Transverse colon (tissue), 3 donors: ENCODE measurements at regions not wholly inside any gene's neighbourhood (a gene's known extent, or its start where the extent isn't known, plus 50 kb on each side); places are given as distances from the start of the nearest gene placed in this dataset.

Experiments used
- POLR2A ChIP-seq: fragments of 450-650 bp; IDR thresholded peaks from one replicate; pipeline ENCODE4 v1.6.1; 2016; ENCODE audit warnings: antibody characterized with exemption, mild to moderate bottlenecking, moderate library complexity
- TF ChIP-seq, protein P1 (sequence below), 5 experiments: fragments of 200-600 bp in 3 of 5; fragments of 450-650 bp in 2 of 5; sonication (generic) in 3 of 5; IDR thresholded peaks; 1 replicate in 2 of 5; 2 replicates in 3 of 5; pipeline ENCODE4 v1.5.1; 2016 to 2017; ENCODE audit warnings: antibody characterized with exemption in 5 of 5, inconsistent platforms in 3 of 5, mild to moderate bottlenecking in 2 of 5, moderate library complexity in 1 of 5

DNA sequence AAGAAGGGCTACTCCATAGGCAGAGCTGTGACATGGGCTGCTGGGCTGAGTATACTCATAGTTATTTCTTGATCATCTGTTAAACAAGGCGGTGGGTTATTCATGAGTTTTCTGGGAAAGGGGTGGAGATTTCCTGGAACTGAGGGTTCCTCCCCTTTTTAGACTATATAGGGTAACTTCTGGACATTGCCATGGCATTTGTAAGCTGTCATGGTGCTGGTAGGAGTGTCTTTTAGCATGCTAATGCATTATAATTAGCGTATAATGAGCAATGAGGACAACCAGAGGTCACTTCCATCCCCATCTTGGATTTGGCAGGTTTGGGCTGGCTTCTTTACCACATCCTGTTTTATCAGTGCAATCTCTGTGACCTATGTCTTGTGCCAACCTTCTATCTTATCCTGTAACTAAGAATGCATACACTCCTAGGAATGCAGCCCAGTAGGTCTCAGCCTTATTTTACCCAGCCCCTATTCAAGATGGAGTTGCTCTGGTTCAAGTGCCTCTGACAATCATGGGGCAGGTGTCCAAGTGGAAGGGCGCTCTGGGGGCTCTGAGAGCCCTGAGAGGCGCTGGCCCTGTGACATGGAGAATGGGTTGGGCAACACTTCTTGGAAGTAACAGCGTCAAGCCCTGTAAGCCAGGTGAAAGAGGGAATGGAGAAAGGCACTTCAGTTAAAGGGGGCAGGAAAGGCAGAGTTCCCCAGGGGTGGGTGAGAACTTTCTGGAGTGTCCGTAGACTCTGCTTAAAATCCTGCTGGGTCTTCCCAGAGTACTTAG lies 354.2 kb upstream of the SULF2 start:
- TF ChIP-seq POLR2A: no peak
- TF ChIP-seq, protein P1, sequence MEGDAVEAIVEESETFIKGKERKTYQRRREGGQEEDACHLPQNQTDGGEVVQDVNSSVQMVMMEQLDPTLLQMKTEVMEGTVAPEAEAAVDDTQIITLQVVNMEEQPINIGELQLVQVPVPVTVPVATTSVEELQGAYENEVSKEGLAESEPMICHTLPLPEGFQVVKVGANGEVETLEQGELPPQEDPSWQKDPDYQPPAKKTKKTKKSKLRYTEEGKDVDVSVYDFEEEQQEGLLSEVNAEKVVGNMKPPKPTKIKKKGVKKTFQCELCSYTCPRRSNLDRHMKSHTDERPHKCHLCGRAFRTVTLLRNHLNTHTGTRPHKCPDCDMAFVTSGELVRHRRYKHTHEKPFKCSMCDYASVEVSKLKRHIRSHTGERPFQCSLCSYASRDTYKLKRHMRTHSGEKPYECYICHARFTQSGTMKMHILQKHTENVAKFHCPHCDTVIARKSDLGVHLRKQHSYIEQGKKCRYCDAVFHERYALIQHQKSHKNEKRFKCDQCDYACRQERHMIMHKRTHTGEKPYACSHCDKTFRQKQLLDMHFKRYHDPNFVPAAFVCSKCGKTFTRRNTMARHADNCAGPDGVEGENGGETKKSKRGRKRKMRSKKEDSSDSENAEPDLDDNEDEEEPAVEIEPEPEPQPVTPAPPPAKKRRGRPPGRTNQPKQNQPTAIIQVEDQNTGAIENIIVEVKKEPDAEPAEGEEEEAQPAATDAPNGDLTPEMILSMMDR (IDR thresholded peaks at IDR 0.05): no peak
